ENCODE measurements at regions not wholly inside any gene's neighbourhood (a gene's known extent, or its start where the extent isn't known, plus 50 kb on each side); places are given as distances from the start of the nearest gene placed in this dataset.

GRCh38 chr5:82812575-82812974 is 264.6 kb downstream of the TMEM167A start:
- H3K9me3 ChIP-seq (ENCODE audit: control insufficient read depth in 4 of 4, insufficient read depth in 3 of 4, low read length in 3 of 4), result no peaks in the 10 kb centered on the region
- H3K9ac ChIP-seq (ENCODE audit: insufficient read depth in 1 of 2, low read length in 2 of 2), result no peak overlapping the region
- no peaks in the 10 kb centered on the region for H3K27me3 ChIP-seq (ENCODE audit: control insufficient read depth in 3 of 3, insufficient read depth in 3 of 3, low read length in 2 of 3)
- H3K4me1 ChIP-seq (ENCODE audit: control insufficient read depth in 5 of 5, insufficient read depth in 5 of 5, low read length in 5 of 5), result peaks cover 0 to 58% (median 0%) of the 10 kb centered on the region in 5 donors
- no peak for ATAC-seq (ENCODE audit: insufficient read depth, low FRiP score)
- no peak overlapping the region for H3K4me3 ChIP-seq
- DNase-seq, result peak in 2 of 3 donors; percentile 57 to 62
- no peaks in the 10 kb centered on the region for H3K36me3 ChIP-seq (ENCODE audit: control insufficient read depth in 4 of 4, insufficient read depth in 4 of 4, low read length in 4 of 4)
- no peak overlapping the region for H3K27ac ChIP-seq (ENCODE audit: low read depth in 1 of 2, low read length in 1 of 2)
- TF ChIP-seq CTCF (IDR thresholded peaks at IDR 0.05; ENCODE audit: control extremely low read depth, extremely low read depth), result no peak
- 27 to 69% methylated on average over 2 of the region's 2 CpGs for WGBS, 2 donors

GRCh38 chr5:82811490-82811889 is 265.7 kb downstream of the TMEM167A start:
- no peak for TF ChIP-seq CTCF (IDR thresholded peaks at IDR 0.05; ENCODE audit: control extremely low read depth, extremely low read depth)
- 89 to 91% methylated on average over 6 of the region's 6 CpGs for WGBS, 2 donors

DNA sequence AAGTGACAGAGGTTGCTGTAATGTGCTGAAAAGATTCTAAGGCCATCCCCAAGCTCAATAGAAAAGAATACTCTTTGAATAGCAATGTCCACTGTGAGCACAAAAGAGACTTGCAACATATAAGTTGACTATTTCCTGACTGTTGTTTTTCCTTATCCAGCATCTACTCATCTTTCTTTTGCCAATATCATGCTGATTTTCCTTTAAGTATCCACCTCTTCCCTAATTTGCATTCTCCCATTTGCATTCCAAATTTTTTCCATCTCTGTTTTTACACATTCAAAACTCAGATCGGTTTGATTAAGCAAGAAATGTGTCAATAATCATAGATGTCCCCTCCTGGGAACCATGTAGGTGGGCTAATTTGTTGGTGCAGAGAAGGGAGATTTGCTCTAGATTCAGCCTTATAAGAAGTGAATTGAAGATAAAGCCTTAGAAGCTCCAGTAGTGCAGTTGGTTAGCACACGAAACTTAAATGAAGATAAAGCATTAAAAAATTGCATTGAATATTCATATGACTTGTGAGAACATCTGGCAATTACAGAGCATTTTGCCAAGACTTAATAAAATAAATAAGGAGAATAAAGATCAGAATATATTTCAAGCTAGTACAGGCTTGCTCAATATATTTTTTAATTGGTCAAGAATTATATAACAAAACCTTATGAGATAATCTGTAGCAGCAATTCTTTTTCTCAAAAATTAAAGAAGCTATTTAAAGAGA is 267.6 kb downstream of the TMEM167A start:
- H3K27ac ChIP-seq (ENCODE audit: low read depth in 1 of 2, low read length in 1 of 2), result no peak overlapping the region
- ATAC-seq (ENCODE audit: insufficient read depth, low FRiP score) (no peak), DNase-seq (peak in 1 of 3 donors; percentile 47)
- H3K9ac ChIP-seq (ENCODE audit: insufficient read depth in 1 of 2, low read length in 2 of 2), result no peak overlapping the region
- no peaks in the 10 kb centered on the region for H3K36me3 ChIP-seq (ENCODE audit: control insufficient read depth in 4 of 4, insufficient read depth in 4 of 4, low read length in 4 of 4)
- H3K9me3 ChIP-seq (ENCODE audit: control insufficient read depth in 4 of 4, insufficient read depth in 3 of 4, low read length in 3 of 4), result no peaks in the 10 kb centered on the region
- H3K4me1 ChIP-seq (ENCODE audit: control insufficient read depth in 5 of 5, insufficient read depth in 5 of 5, low read length in 5 of 5), result peaks cover 0 to 70% (median 0%) of the 10 kb centered on the region in 5 donors
- no peaks in the 10 kb centered on the region for H3K27me3 ChIP-seq (ENCODE audit: control insufficient read depth in 3 of 3, insufficient read depth in 3 of 3, low read length in 2 of 3)
- no peak for TF ChIP-seq CTCF (IDR thresholded peaks at IDR 0.05; ENCODE audit: control extremely low read depth, extremely low read depth)
- WGBS, 2 donors, result 86 to 88% methylated on average over 2 of the region's 2 CpGs
- no peak overlapping the region for H3K4me3 ChIP-seq

More at GRCh38 chr5:82811490-82811889, 265.7 kb downstream of the TMEM167A start:
- H3K9me3 ChIP-seq (ENCODE audit: control insufficient read depth in 4 of 4, insufficient read depth in 3 of 4, low read length in 3 of 4), result no peaks in the 10 kb centered on the region
- no peak overlapping the region for H3K9ac ChIP-seq (ENCODE audit: insufficient read depth in 1 of 2, low read length in 2 of 2)
- peaks cover 0 to 68% (median 0%) of the 10 kb centered on the region in 5 donors for H3K4me1 ChIP-seq (ENCODE audit: control insufficient read depth in 5 of 5, insufficient read depth in 5 of 5, low read length in 5 of 5)
- no peak overlapping the region for H3K27ac ChIP-seq (ENCODE audit: low read depth in 1 of 2, low read length in 1 of 2)
- ATAC-seq (ENCODE audit: insufficient read depth, low FRiP score) (no peak), DNase-seq (peak; percentile 46 to 92 (median 88))
- H3K27me3 ChIP-seq (ENCODE audit: control insufficient read depth in 3 of 3, insufficient read depth in 3 of 3, low read length in 2 of 3), result no peaks in the 10 kb centered on the region
- H3K36me3 ChIP-seq (ENCODE audit: control insufficient read depth in 4 of 4, insufficient read depth in 4 of 4, low read length in 4 of 4), result no peaks in the 10 kb centered on the region
- H3K4me3 ChIP-seq, result no peak overlapping the region
